OCI-M1 (cell line): ENCODE measurements at regions not wholly inside any gene's neighbourhood (a gene's known extent, or its start where the extent isn't known, plus 50 kb on each side); places are given as distances from the start of the nearest gene placed in this dataset.

ENCODE experiments used
- DNase-seq: peaks from one replicate; lab custom pipeline; 2025; lab: John Stamatoyannopoulos, UW

- DNase-seq: no peak
Observed at GRCh38 chr11:133787379-133788141, 57.8 kb downstream of the SPATA19 start.

- no peak for DNase-seq
Observed at GRCh38 chr11:133785795-133786340, 59.4 kb downstream of the SPATA19 start.

- no peak for DNase-seq
Observed at GRCh38 chr11:133784359-133784758, 61.0 kb downstream of the SPATA19 start.

GRCh38 chr11:133782116-133782725, 63.1 kb downstream of the SPATA19 start:
- no peak for DNase-seq

GRCh38 chr11:133778161-133778560, 67.2 kb downstream of the SPATA19 start:
- no peak for DNase-seq

- DNase-seq: no peak
Observed at GRCh38 chr11:133776671-133777367, 68.5 kb downstream of the SPATA19 start.

GRCh38 chr11:133762538-133762937, 82.8 kb downstream of the SPATA19 start:
- no peak for DNase-seq

- no peak for DNase-seq
Observed at GRCh38 chr11:133753150-133753549, 92.2 kb downstream of the SPATA19 start.

GRCh38 chr11:133749841-133750240, 95.5 kb downstream of the SPATA19 start:
- no peak for DNase-seq

GRCh38 chr11:133747409-133747808, 97.9 kb downstream of the SPATA19 start:
- no peak for DNase-seq

GRCh38 chr11:133746663-133747306, 98.5 kb downstream of the SPATA19 start:
- peak; percentile 25 for DNase-seq

GRCh38 chr11:133745791-133746190, 99.5 kb downstream of the SPATA19 start:
- DNase-seq: no peak

GRCh38 chr11:133742353-133742752, 103.0 kb downstream of the SPATA19 start:
- DNase-seq: no peak

- no peak for DNase-seq
Observed at GRCh38 chr11:133740963-133741362, 104.3 kb downstream of the SPATA19 start.

- no peak for DNase-seq
Observed at GRCh38 chr11:133739481-133739880, 105.8 kb downstream of the SPATA19 start.

- no peak for DNase-seq
Observed at GRCh38 chr11:133738624-133739023, 106.7 kb downstream of the SPATA19 start.

GRCh38 chr11:133733631-133734030, 111.7 kb downstream of the SPATA19 start:
- DNase-seq: no peak

- DNase-seq: no peak
Observed at GRCh38 chr11:133732109-133732674, 113.1 kb downstream of the SPATA19 start.

- no peak for DNase-seq
Observed at GRCh38 chr11:133727774-133728173, 117.5 kb downstream of the SPATA19 start.

GRCh38 chr11:133726542-133726941, 118.8 kb downstream of the SPATA19 start:
- no peak for DNase-seq

GRCh38 chr11:133724116-133724515, 121.2 kb downstream of the SPATA19 start:
- no peak for DNase-seq

GRCh38 chr11:133723056-133723455, 122.3 kb downstream of the SPATA19 start:
- DNase-seq: no peak
